HCT116 (cell line): ENCODE measurements at regions not wholly inside any gene's neighbourhood (a gene's known extent, or its start where the extent isn't known, plus 50 kb on each side); places are given as distances from the start of the nearest gene placed in this dataset.

ENCODE experiments used
- CTCF ChIP-seq, 3 experiments: fragments of 200-600 bp in 1 of 3; sonication (generic) in 1 of 3; IDR thresholded peaks in 2 of 3; conservative IDR thresholded peaks in 1 of 3; 2 replicates each; pipeline ENCODE4 v1.5.1; 2012 to 2017; ENCODE audit warnings: low read depth in 2 of 3, low read length in 2 of 3, antibody characterized with exemption in 1 of 3, borderline replicate concordance in 1 of 3, control low read depth in 1 of 3, mild to moderate bottlenecking in 1 of 3, mixed read lengths in 1 of 3, mixed run types in 1 of 3, moderate library complexity in 1 of 3; ENCODE audit not compliant: insufficient read depth in 1 of 3
- ELF1 ChIP-seq: IDR thresholded peaks from 2 replicates; pipeline ENCODE4 v1.6.1; 2012; ENCODE audit warnings: low read depth, borderline replicate concordance
- EZH2 ChIP-seq: fragments of 200-600 bp; sonication (generic); IDR thresholded peaks from 2 replicates; pipeline ENCODE4 v1.6.1; 2017; ENCODE audit warnings: antibody characterized with exemption, mixed run types
- EZH2phosphoT487 ChIP-seq: fragments of 200-600 bp; IDR thresholded peaks from 2 replicates; pipeline ENCODE4 v1.6.1; 2018; ENCODE audit warnings: antibody characterized with exemption, borderline replicate concordance
- POLR2A ChIP-seq: IDR thresholded peaks from 2 replicates; pipeline ENCODE4 v1.7.0; 2011; ENCODE audit warnings: borderline replicate concordance; ENCODE audit not compliant: insufficient read depth, insufficient read length; ENCODE audit errors: extremely low read depth
- POLR2AphosphoS5 ChIP-seq: IDR thresholded peaks from 2 replicates; pipeline ENCODE4 v1.6.1; 2011; ENCODE audit warnings: mild to moderate bottlenecking, low read depth, low read length, moderate library complexity
- SIN3A ChIP-seq: IDR thresholded peaks from 2 replicates; pipeline ENCODE4 v1.6.1; 2012; ENCODE audit warnings: low read depth
- SP1 ChIP-seq: IDR thresholded peaks from 2 replicates; pipeline ENCODE4 v1.6.1; 2012; ENCODE audit warnings: low read depth
- YY1 ChIP-seq: IDR thresholded peaks from 2 replicates; pipeline ENCODE4 v1.6.1; 2011; ENCODE audit warnings: low read length, low read depth, moderate library complexity, mild to moderate bottlenecking; ENCODE audit not compliant: insufficient replicate concordance; ENCODE audit errors: extremely low read depth
- ZBTB33 ChIP-seq: IDR thresholded peaks from 2 replicates; pipeline ENCODE4 v1.6.1; 2011; ENCODE audit warnings: mild to moderate bottlenecking, low read length, moderate library complexity; ENCODE audit not compliant: insufficient replicate concordance; ENCODE audit errors: extremely low read depth

- TF ChIP-seq EZH2 (no peak), CTCF (IDR thresholded peaks at IDR 0.05 in 2 of 3, conservative IDR thresholded peaks at IDR 0.05 in 1 of 3; ENCODE audit: borderline replicate concordance in 1 of 3, insufficient read depth in 1 of 3, low read depth in 2 of 3, low read length in 2 of 3) (no peak), POLR2A (no peak), ELF1 (no peak), SP1 (no peak), YY1 (no peak), EZH2phosphoT487 (no peak), POLR2AphosphoS5 (no peak), ZBTB33 (no peak), SIN3A (no peak)
Observed at GRCh38 chr2:189258616-189259365, 79.2 kb upstream of the COL5A2 start.
